Neural progenitor cell (in vitro differentiated cells): ENCODE measurements at regions not wholly inside any gene's neighbourhood (a gene's known extent, or its start where the extent isn't known, plus 50 kb on each side); places are given as distances from the start of the nearest gene placed in this dataset.

ENCODE experiments used
- CTCF ChIP-seq: fragments of 200-600 bp; sonication (generic); IDR thresholded peaks from 2 replicates; pipeline ENCODE4 v1.5.1; 2017; ENCODE audit warnings: antibody characterized with exemption, mild to moderate bottlenecking
- EZH2 ChIP-seq: fragments of 200-600 bp; sonication (generic); IDR thresholded peaks from 2 replicates; pipeline ENCODE4 v1.6.1; 2017; ENCODE audit warnings: antibody characterized with exemption, mild to moderate bottlenecking, moderate library complexity
- EZH2phosphoT487 ChIP-seq: fragments of 200-600 bp; sonication (generic); IDR thresholded peaks from 2 replicates; pipeline ENCODE4 v1.6.1; 2017; ENCODE audit warnings: antibody characterized with exemption

- TF ChIP-seq CTCF = no peak
- TF ChIP-seq EZH2 = no peak
- TF ChIP-seq EZH2phosphoT487 = peak; percentile 47
Measured at GRCh38 chr5:165565911-165566310, 2060.5 kb downstream of the MAT2B start.
